Heart left ventricle (tissue), 13 donors: ENCODE measurements at regions not wholly inside any gene's neighbourhood (a gene's known extent, or its start where the extent isn't known, plus 50 kb on each side); places are given as distances from the start of the nearest gene placed in this dataset.

Experiments used
- CTCF ChIP-seq, 12 donors: fragments of 200-600 bp; sonication (generic) in 4 of 12; IDR thresholded peaks; one replicate each; pipeline versions ENCODE4 v1.5.0 to v1.8.0; 2018 to 2022; ENCODE audit warnings: antibody characterized with exemption in 12 of 12, mild to moderate bottlenecking in 5 of 12
- POLR2A ChIP-seq, 2 donors: fragments of 450-650 bp; IDR thresholded peaks; one replicate each; pipeline ENCODE4 v1.6.1; 2017; ENCODE audit warnings: antibody characterized with exemption in 2 of 2, mild to moderate bottlenecking in 2 of 2, moderate library complexity in 2 of 2
- donor health status: ischemic (EF 13 %, LVEDD 7.1; RV severe dilation, severe dysfunction).
- donor health status: DM: no; HTN: yes; CAD: no.
- donor health status: DM: no; HTN: no; CAD: no.
- donor health status: ischemic (EF 25% LVEDD 6.9; RV normal size, moderate dysfunction).
- donor health status: ischemic (EF 25% LVEDD 5.7; RV mildly dilated, moderate dysfunction).
- donor health status: ischemic (EF 35%, LVEDD 5.7; RV mildly dilated, moderate dysfunction).
- donor health status: nonischemic (EF 11% LVEDD 7.7; RV severe dilation, severe dysfunction).
- donor health status: DM: yes; HTN: yes; CAD: no.
- donor health status: PGD.
- donor health status: ischemic (EF 29% LVEDD 5.4; RV normal size, mild dysfunction).
- donor health status: nonischemic (EF 23%, LVEDD 6.1; RV moderate dilation, normal function).

- no peak for TF ChIP-seq CTCF (IDR thresholded peaks at IDR 0.05)
- no peak for TF ChIP-seq POLR2A (IDR thresholded peaks at IDR 0.05)
These were observed 166.3 kb downstream of the ADRA2A start for GRCh38 chr10:111243126-111243525.
